Tibial nerve (tissue), 3 donors: ENCODE measurements at regions not wholly inside any gene's neighbourhood (a gene's known extent, or its start where the extent isn't known, plus 50 kb on each side); places are given as distances from the start of the nearest gene placed in this dataset.

Experiments used
- CTCF ChIP-seq, 5 experiments: fragments of 200-600 bp in 3 of 5; fragments of 450-650 bp in 2 of 5; sonication (generic) in 3 of 5; IDR thresholded peaks; one replicate each; pipeline ENCODE4 v1.5.1; 2016 to 2019; ENCODE audit warnings: antibody characterized with exemption in 5 of 5, mild to moderate bottlenecking in 3 of 5, moderate library complexity in 2 of 5
- POLR2A ChIP-seq, 2 donors: fragments of 450-650 bp; IDR thresholded peaks; one replicate each; pipeline ENCODE4 v1.6.1; 2017; ENCODE audit warnings: antibody characterized with exemption in 2 of 2, mild to moderate bottlenecking in 2 of 2, moderate library complexity in 2 of 2

GRCh38 chr3:7817239-7817638, 684.4 kb upstream of the LMCD1 start:
- TF ChIP-seq CTCF (IDR thresholded peaks at IDR 0.05), result no peak
- TF ChIP-seq POLR2A (IDR thresholded peaks at IDR 0.05), result no peak
